Neural cell (in vitro differentiated cells): ENCODE measurements at regions not wholly inside any gene's neighbourhood (a gene's known extent, or its start where the extent isn't known, plus 50 kb on each side); places are given as distances from the start of the nearest gene placed in this dataset.

ENCODE experiments used
- H2AFZ ChIP-seq: fragments of 200-600, 300-800 bp; sonication (generic), shearing (Covaris generic); 2 replicates; pipeline ENCODE4 v1.6.0; 2014; ENCODE audit warnings: low read depth, mild to moderate bottlenecking, antibody characterized with exemption, low read length, moderate library complexity
- H3F3A ChIP-seq: fragments of 200-600 bp; shearing (Covaris generic); 2 replicates; pipeline ENCODE4 v1.6.1; 2016; ENCODE audit warnings: mild to moderate bottlenecking, moderate library complexity, mixed read lengths, antibody characterized with exemption, low read length; ENCODE audit not compliant: insufficient read depth, poor library complexity, severe bottlenecking
- H3K27ac ChIP-seq: fragments of 200-600, 300-800 bp; sonication (generic), shearing (Covaris generic); 2 replicates; pipeline ENCODE4 v1.5.1; 2014; ENCODE audit warnings: mild to moderate bottlenecking, low read length, moderate library complexity
- H3K27me3 ChIP-seq: fragments of 300-800, 200-600 bp; sonication (generic), shearing (Covaris generic); 2 replicates; pipeline ENCODE4 v1.6.0; 2014; ENCODE audit warnings: mild to moderate bottlenecking, low read depth, low read length, moderate library complexity; ENCODE audit not compliant: insufficient read depth
- H3K36me3 ChIP-seq: fragments of 300-800, 200-600 bp; sonication (generic), shearing (Covaris generic); 2 replicates; pipeline ENCODE4 v1.5.1; 2014; ENCODE audit warnings: mild to moderate bottlenecking, antibody characterized with exemption, low read length, moderate library complexity; ENCODE audit not compliant: insufficient read depth
- H3K4me2 ChIP-seq: fragments of 300-800, 200-600 bp; sonication (generic), shearing (Covaris generic); 2 replicates; pipeline ENCODE4 v1.6.0; 2014; ENCODE audit warnings: mild to moderate bottlenecking, low read length
- H3K4me3 ChIP-seq: fragments of 300-800, 200-600 bp; sonication (generic), shearing (Covaris generic); 2 replicates; pipeline ENCODE4 v1.5.1; 2014; ENCODE audit warnings: mild to moderate bottlenecking, low read length, moderate library complexity
- H3K79me2 ChIP-seq: fragments of 200-600 bp; shearing (Covaris generic); replicated peaks from 2 replicates; pipeline ENCODE4 v1.6.0; 2014; ENCODE audit warnings: mild to moderate bottlenecking, low read length, moderate library complexity; ENCODE audit not compliant: insufficient read depth
- H3K9ac ChIP-seq: fragments of 300-800, 200-600 bp; sonication (generic), shearing (Covaris generic); 2 replicates; pipeline ENCODE4 v1.6.1; 2016; ENCODE audit warnings: mild to moderate bottlenecking, low read length, mixed read lengths
- H3K9me2 ChIP-seq: fragments of 200-600 bp; shearing (Covaris generic); 2 replicates; pipeline ENCODE4 v1.6.1; 2016; ENCODE audit warnings: mild to moderate bottlenecking, low read length, mixed read lengths; ENCODE audit not compliant: insufficient read depth
- H3K9me3 ChIP-seq: fragments of 200-600, 300-800 bp; sonication (generic), shearing (Covaris generic); 2 replicates; pipeline ENCODE4 v1.6.1; 2016; ENCODE audit warnings: mild to moderate bottlenecking, mixed run types, low read length, moderate library complexity, mixed read lengths
- H4K20me1 ChIP-seq: fragments of 200-600 bp; shearing (Covaris generic); 2 replicates; pipeline ENCODE4 v1.6.1; 2016; ENCODE audit warnings: mild to moderate bottlenecking, mixed run types; ENCODE audit not compliant: insufficient read depth
- EP300 ChIP-seq: fragments of 450-650 bp; conservative IDR thresholded peaks from 2 replicates; pipeline ENCODE4 v1.6.1; 2014; ENCODE audit warnings: antibody characterized with exemption, mild to moderate bottlenecking, moderate library complexity; ENCODE audit not compliant: poor library complexity, severe bottlenecking
- EZH2 ChIP-seq: fragments of 200-600, 300-800 bp; shearing (Covaris generic), sonication (generic); IDR thresholded peaks from 2 replicates; pipeline ENCODE4 v1.6.1; 2014; ENCODE audit warnings: antibody characterized with exemption, low read length, borderline replicate concordance, mild to moderate bottlenecking; ENCODE audit not compliant: insufficient read depth, poor library complexity, severe bottlenecking
- MXI1 ChIP-seq: fragments of 450-650 bp; conservative IDR thresholded peaks from 2 replicates; pipeline ENCODE4 v1.6.1; 2014; ENCODE audit warnings: antibody characterized with exemption, mild to moderate bottlenecking; ENCODE audit not compliant: poor library complexity, severe bottlenecking
- POLR2AphosphoS5 ChIP-seq: IDR thresholded peaks from 2 replicates; pipeline ENCODE4 v1.6.1; 2012
- RAD21 ChIP-seq: fragments of 450-650 bp; conservative IDR thresholded peaks from 2 replicates; pipeline ENCODE4 v1.6.1; 2014; ENCODE audit warnings: antibody characterized with exemption, mild to moderate bottlenecking, moderate library complexity
- REST ChIP-seq: IDR thresholded peaks from 2 replicates; pipeline ENCODE4 v1.6.1; 2012; ENCODE audit warnings: borderline replicate concordance
- TAF1 ChIP-seq: IDR thresholded peaks from 2 replicates; pipeline ENCODE4 v1.6.1; 2012; ENCODE audit warnings: low read depth
- TF ChIP-seq, protein P1 (sequence below): fragments of 450-650 bp; IDR thresholded peaks from 2 replicates; pipeline ENCODE4 v1.5.1; 2014; ENCODE audit warnings: antibody characterized with exemption, mild to moderate bottlenecking, moderate library complexity; ENCODE audit not compliant: poor library complexity, severe bottlenecking

GRCh38 chr5:130871346-130872086 is 293.5 kb downstream of the HINT1 start:
- no peak for TF ChIP-seq EZH2
- TF ChIP-seq, protein P1, sequence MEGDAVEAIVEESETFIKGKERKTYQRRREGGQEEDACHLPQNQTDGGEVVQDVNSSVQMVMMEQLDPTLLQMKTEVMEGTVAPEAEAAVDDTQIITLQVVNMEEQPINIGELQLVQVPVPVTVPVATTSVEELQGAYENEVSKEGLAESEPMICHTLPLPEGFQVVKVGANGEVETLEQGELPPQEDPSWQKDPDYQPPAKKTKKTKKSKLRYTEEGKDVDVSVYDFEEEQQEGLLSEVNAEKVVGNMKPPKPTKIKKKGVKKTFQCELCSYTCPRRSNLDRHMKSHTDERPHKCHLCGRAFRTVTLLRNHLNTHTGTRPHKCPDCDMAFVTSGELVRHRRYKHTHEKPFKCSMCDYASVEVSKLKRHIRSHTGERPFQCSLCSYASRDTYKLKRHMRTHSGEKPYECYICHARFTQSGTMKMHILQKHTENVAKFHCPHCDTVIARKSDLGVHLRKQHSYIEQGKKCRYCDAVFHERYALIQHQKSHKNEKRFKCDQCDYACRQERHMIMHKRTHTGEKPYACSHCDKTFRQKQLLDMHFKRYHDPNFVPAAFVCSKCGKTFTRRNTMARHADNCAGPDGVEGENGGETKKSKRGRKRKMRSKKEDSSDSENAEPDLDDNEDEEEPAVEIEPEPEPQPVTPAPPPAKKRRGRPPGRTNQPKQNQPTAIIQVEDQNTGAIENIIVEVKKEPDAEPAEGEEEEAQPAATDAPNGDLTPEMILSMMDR, result no peak
- TF ChIP-seq RAD21, result no peak
- no peak for TF ChIP-seq POLR2AphosphoS5
- no peak for TF ChIP-seq REST
- TF ChIP-seq MXI1, result no peak

DNA sequence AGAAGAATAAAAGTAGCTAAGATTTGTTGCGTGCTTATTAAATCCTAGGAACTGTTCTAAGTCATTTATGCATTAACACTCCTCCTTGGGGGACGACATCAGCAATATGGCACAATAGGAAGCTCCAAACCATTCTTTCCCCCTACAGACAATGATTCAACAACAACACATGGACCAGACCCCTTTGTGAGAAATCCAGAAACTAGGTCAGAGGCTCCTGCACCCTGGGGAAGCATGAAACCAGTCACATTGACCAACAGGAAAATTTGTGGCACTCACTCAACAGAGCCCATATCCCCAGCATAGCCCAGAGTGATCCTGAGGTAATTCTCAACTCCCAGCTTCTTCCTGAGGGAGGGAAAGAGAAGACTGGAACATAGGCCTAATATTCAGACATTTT is 294.4 kb downstream of the HINT1 start:
- H3K27me3 ChIP-seq, result no peaks in the 10 kb centered on the region
- H3K9me2 ChIP-seq, result no peaks in the 10 kb centered on the region
- H3K9ac ChIP-seq, result no peak overlapping the region
- no peak overlapping the region for H3K4me3 ChIP-seq
- H2AFZ ChIP-seq, result no peak overlapping the region
- H3K9me3 ChIP-seq, result no peaks in the 10 kb centered on the region
- H3K4me2 ChIP-seq, result no peak overlapping the region
- TF ChIP-seq TAF1 (no peak), POLR2AphosphoS5 (no peak), EZH2 (no peak), EP300 (no peak)
- H3K27ac ChIP-seq, result no peak overlapping the region
- H4K20me1 ChIP-seq, result no peaks in the 10 kb centered on the region
- H3K36me3 ChIP-seq, result no peaks in the 10 kb centered on the region
- H3F3A ChIP-seq, result no peaks in the 10 kb centered on the region
- no peaks in the 10 kb centered on the region for H3K79me2 ChIP-seq

More at GRCh38 chr5:130871346-130872086, 293.5 kb downstream of the HINT1 start:
- no peaks in the 10 kb centered on the region for H3K36me3 ChIP-seq
- no peak overlapping the region for H3K9ac ChIP-seq
- no peaks in the 10 kb centered on the region for H3K9me2 ChIP-seq
- H3K9me3 ChIP-seq, result no peaks in the 10 kb centered on the region
- no peaks in the 10 kb centered on the region for H3F3A ChIP-seq
- no peak overlapping the region for H3K27ac ChIP-seq
- no peak overlapping the region for H2AFZ ChIP-seq
- H3K4me2 ChIP-seq, result no peak overlapping the region
- H3K27me3 ChIP-seq, result no peaks in the 10 kb centered on the region
- H4K20me1 ChIP-seq, result no peaks in the 10 kb centered on the region
- no peak overlapping the region for H3K4me3 ChIP-seq
- no peaks in the 10 kb centered on the region for H3K79me2 ChIP-seq
